ENCODE measurements at regions not wholly inside any gene's neighbourhood (a gene's known extent, or its start where the extent isn't known, plus 50 kb on each side); places are given as distances from the start of the nearest gene placed in this dataset.

DNA sequence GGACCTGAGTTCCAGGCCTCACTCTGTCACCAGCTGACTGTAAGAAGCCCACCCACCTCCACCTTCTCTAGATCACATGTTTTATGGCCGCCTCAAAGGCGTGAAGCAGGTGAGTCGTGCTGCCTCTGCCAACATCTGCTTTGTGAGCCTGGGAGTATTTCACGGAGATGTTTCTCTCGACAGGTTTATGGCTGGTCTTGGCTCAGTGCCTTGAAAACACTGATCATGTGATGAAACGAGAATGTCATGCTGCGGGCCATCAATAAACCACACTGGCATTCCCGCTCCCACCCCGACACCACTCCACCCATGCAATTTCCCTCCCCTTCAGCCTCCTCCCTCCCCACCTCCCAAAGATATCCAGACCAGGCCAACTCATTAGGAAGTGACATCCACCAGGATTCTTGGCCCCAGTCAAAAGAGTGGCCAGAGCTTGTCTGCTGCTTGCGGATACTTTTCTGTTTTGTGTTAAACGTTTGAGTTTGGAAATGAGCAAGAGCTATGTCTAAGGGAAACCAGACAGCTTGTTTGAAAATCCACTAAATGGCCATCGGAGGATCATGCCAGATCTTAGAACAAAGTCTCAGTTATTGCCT, 53.8 kb upstream of the NTF3 start:
- no peak overlapping the region for H3K9ac ChIP-seq
- no peaks in the 10 kb centered on the region for H3K9me3 ChIP-seq
- no peak overlapping the region for H3K4me2 ChIP-seq
- H4K20me1 ChIP-seq (ENCODE audit: insufficient read depth), result no peaks in the 10 kb centered on the region
- H3F3A ChIP-seq (replicated peaks; ENCODE audit: insufficient read depth), result no peaks in the 10 kb centered on the region
- ChIA-PET CTCF (no interaction called here), POLR2A (no interaction called here)
- H3K9me2 ChIP-seq, result no peaks in the 10 kb centered on the region
- WGBS (ENCODE audit: low lambda C conversion rate), result 59% methylated on average over 8 of the region's 12 CpGs
- no peaks in the 10 kb centered on the region for H3K27me3 ChIP-seq (ENCODE audit: insufficient read depth)
- H3K27ac ChIP-seq (ENCODE audit: low read depth in 2 of 2, low read length in 1 of 2), result no peak overlapping the region
- H3K36me3 ChIP-seq (replicated peaks in 1 of 2; ENCODE audit: control insufficient read depth in 1 of 2, insufficient read depth in 2 of 2, low read length in 1 of 2), result no peaks in the 10 kb centered on the region
- H3K4me3 ChIP-seq (ENCODE audit: low read depth in 2 of 2, low read length in 1 of 2), result no peak overlapping the region
- TF ChIP-seq, protein P1, sequence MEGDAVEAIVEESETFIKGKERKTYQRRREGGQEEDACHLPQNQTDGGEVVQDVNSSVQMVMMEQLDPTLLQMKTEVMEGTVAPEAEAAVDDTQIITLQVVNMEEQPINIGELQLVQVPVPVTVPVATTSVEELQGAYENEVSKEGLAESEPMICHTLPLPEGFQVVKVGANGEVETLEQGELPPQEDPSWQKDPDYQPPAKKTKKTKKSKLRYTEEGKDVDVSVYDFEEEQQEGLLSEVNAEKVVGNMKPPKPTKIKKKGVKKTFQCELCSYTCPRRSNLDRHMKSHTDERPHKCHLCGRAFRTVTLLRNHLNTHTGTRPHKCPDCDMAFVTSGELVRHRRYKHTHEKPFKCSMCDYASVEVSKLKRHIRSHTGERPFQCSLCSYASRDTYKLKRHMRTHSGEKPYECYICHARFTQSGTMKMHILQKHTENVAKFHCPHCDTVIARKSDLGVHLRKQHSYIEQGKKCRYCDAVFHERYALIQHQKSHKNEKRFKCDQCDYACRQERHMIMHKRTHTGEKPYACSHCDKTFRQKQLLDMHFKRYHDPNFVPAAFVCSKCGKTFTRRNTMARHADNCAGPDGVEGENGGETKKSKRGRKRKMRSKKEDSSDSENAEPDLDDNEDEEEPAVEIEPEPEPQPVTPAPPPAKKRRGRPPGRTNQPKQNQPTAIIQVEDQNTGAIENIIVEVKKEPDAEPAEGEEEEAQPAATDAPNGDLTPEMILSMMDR (IDR thresholded peaks at IDR 0.05), result no peak
- TF ChIP-seq, protein P2, sequence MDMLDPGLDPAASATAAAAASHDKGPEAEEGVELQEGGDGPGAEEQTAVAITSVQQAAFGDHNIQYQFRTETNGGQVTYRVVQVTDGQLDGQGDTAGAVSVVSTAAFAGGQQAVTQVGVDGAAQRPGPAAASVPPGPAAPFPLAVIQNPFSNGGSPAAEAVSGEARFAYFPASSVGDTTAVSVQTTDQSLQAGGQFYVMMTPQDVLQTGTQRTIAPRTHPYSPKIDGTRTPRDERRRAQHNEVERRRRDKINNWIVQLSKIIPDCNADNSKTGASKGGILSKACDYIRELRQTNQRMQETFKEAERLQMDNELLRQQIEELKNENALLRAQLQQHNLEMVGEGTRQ (IDR thresholded peaks at IDR 0.05; ENCODE audit: borderline replicate concordance, low read depth, low read length), result no peak
- no peak for TF ChIP-seq RCOR1 (IDR thresholded peaks at IDR 0.05; ENCODE audit: low read length)
- no peak for TF ChIP-seq RXRA (IDR thresholded peaks at IDR 0.05; ENCODE audit: borderline replicate concordance, low read depth)
- no peak for TF ChIP-seq ELF1 (IDR thresholded peaks at IDR 0.05)
- no peak for TF ChIP-seq MEF2A (IDR thresholded peaks at IDR 0.05; ENCODE audit: borderline replicate concordance, low read depth)
- TF ChIP-seq FOXJ3 (CRISPR knock-in tag; IDR thresholded peaks at IDR 0.05), result no peak
- no peak for TF ChIP-seq CHD2 (IDR thresholded peaks at IDR 0.05; ENCODE audit: low read length, partially characterized antibody)
- TF ChIP-seq, protein P3, sequence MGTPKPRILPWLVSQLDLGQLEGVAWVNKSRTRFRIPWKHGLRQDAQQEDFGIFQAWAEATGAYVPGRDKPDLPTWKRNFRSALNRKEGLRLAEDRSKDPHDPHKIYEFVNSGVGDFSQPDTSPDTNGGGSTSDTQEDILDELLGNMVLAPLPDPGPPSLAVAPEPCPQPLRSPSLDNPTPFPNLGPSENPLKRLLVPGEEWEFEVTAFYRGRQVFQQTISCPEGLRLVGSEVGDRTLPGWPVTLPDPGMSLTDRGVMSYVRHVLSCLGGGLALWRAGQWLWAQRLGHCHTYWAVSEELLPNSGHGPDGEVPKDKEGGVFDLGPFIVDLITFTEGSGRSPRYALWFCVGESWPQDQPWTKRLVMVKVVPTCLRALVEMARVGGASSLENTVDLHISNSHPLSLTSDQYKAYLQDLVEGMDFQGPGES (IDR thresholded peaks at IDR 0.05; ENCODE audit: low read depth, low read length), result no peak
- TF ChIP-seq FOXM1 (IDR thresholded peaks at IDR 0.05; ENCODE audit: low read depth), result no peak
- TF ChIP-seq, protein P4, sequence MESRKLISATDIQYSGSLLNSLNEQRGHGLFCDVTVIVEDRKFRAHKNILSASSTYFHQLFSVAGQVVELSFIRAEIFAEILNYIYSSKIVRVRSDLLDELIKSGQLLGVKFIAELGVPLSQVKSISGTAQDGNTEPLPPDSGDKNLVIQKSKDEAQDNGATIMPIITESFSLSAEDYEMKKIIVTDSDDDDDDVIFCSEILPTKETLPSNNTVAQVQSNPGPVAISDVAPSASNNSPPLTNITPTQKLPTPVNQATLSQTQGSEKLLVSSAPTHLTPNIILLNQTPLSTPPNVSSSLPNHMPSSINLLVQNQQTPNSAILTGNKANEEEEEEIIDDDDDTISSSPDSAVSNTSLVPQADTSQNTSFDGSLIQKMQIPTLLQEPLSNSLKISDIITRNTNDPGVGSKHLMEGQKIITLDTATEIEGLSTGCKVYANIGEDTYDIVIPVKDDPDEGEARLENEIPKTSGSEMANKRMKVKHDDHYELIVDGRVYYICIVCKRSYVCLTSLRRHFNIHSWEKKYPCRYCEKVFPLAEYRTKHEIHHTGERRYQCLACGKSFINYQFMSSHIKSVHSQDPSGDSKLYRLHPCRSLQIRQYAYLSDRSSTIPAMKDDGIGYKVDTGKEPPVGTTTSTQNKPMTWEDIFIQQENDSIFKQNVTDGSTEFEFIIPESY (IDR thresholded peaks at IDR 0.05; ENCODE audit: borderline replicate concordance, low read depth), result no peak
- TF ChIP-seq NRF1 (IDR thresholded peaks at IDR 0.05; ENCODE audit: low read depth, low read length), result no peak
- no peak for TF ChIP-seq YY1 (IDR thresholded peaks at IDR 0.05; ENCODE audit: low read depth)
- TF ChIP-seq GATA2 (CRISPR knock-in tag; IDR thresholded peaks at IDR 0.05), result no peak
- TF ChIP-seq, protein P5, sequence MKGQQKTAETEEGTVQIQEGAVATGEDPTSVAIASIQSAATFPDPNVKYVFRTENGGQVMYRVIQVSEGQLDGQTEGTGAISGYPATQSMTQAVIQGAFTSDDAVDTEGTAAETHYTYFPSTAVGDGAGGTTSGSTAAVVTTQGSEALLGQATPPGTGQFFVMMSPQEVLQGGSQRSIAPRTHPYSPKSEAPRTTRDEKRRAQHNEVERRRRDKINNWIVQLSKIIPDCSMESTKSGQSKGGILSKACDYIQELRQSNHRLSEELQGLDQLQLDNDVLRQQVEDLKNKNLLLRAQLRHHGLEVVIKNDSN (IDR thresholded peaks at IDR 0.05; ENCODE audit: borderline replicate concordance, low read depth), result no peak
- TF ChIP-seq TCF12 (IDR thresholded peaks at IDR 0.05), result no peak
- TF ChIP-seq FOSL2 (IDR thresholded peaks at IDR 0.05; ENCODE audit: borderline replicate concordance, low read depth), result no peak
- H3K79me2 ChIP-seq (ENCODE audit: insufficient read depth), result no peaks in the 10 kb centered on the region
- no peak overlapping the region for H2AFZ ChIP-seq (ENCODE audit: low read depth)
- no peaks in the 10 kb centered on the region; a peak in 2 of 4 replicates for H3K4me1 ChIP-seq (ENCODE audit: control insufficient read depth in 1 of 2, insufficient read depth in 2 of 2, low read depth in 1 of 2, low read length in 1 of 2)
- DNase-seq, result no peak
